ENCODE measurements at regions not wholly inside any gene's neighbourhood (a gene's known extent, or its start where the extent isn't known, plus 50 kb on each side); places are given as distances from the start of the nearest gene placed in this dataset.

GRCh38 chr12:111283966-111284365, 84.9 kb downstream of the PHETA1 start (continued):
- TF ChIP-seq ZNF687 (IDR thresholded peaks at IDR 0.05) (no peak), USF2 (IDR thresholded peaks at IDR 0.05; ENCODE audit: borderline replicate concordance, low read depth, low read length) (no peak), TCF7 (IDR thresholded peaks at IDR 0.05; ENCODE audit: borderline replicate concordance) (no peak), NR2F1 (conservative IDR thresholded peaks at IDR 0.05) (no peak), SUZ12 (IDR thresholded peaks at IDR 0.05; ENCODE audit: unreplicated experiment) (no peak), ZNF24 (IDR thresholded peaks at IDR 0.05) (no peak), CBFB (IDR thresholded peaks at IDR 0.05; ENCODE audit: low read depth) (no peak), JUND (IDR thresholded peaks at IDR 0.05; ENCODE audit: low read depth, low read length) (no peak), RELA (IDR thresholded peaks at IDR 0.05; ENCODE audit: borderline replicate concordance, partially characterized antibody) (no peak), EZH2 (IDR thresholded peaks at IDR 0.05; ENCODE audit: borderline replicate concordance, control insufficient read depth, low read depth, low read length) (no peak)
